GM21529 (cell line): ENCODE measurements at regions not wholly inside any gene's neighbourhood (a gene's known extent, or its start where the extent isn't known, plus 50 kb on each side); places are given as distances from the start of the nearest gene placed in this dataset.
"Not testable (repeated sequence)": the region's sequence is repeated elsewhere in the genome, so short reads cannot be mapped to it uniquely, and the experiment has no call there.

ENCODE experiments used
- ATAC-seq: cut with Tn5 transposase; IDR thresholded peaks from one replicate; pipeline ENCODE4 v1.9.1; 2021; ENCODE audit not compliant: unreplicated experiment

GRCh38 chr15:22196423-22196822 is 116.1 kb downstream of the OR4M2 start:
- not testable (repeated sequence) for ATAC-seq

- not testable (repeated sequence) for ATAC-seq
Measured at GRCh38 chr15:22200417-22200816, 120.1 kb downstream of the OR4M2 start.

DNA sequence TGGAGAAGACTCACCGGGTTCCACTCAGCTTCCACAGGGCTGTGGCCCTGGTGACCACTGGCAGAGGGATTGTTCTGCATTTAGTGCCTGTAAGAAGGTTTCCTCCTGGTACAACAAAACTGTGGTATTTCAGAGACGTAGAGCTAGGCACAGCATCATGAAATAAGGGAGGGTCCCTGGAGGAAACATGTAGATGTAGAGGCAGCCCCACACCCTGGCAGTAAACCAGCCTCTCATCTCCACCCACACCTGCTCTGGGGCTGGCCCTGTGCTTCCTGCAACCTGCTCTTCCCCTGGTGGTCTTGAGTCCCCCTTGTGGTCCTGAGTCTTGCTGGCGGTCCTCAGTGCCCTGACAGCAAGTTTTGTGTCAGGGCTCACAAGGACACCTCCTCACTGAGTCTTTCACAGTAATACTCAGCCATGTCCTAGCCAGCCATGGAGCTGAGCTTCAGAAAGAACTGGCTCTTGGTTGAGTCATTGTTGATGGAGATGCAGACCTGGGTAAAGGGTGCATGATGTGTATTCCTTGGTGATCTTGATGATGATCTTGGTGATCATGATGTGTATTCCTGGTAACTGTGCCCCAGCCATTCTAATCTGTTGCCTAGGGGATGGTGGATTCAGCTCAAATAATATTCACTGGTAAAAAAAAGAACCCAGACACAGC is 121.8 kb downstream of the OR4M2 start:
- ATAC-seq, result not testable (repeated sequence)

DNA sequence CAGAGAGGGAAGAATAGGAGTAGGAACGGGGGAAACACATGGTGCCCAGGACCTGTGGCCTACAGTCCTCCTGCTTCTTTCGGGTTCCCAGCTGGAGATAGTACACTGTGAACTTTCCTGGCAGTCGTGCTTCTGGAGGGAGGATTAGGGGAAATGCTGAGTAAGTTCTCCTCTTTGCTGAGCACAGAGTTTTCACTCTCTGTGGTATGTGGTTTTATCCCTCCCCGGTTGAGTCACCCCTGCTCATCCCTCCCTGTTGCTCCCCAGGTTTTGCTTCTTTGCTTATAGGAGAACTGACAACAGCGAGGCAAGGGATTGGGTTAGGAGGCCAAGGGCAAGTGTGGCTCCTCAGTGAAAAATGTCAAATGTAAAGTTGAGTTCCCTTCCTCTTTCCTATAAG is 122.9 kb downstream of the OR4M2 start:
- ATAC-seq, result not testable (repeated sequence)

GRCh38 chr15:22209086-22209485 is 128.8 kb downstream of the OR4M2 start:
- ATAC-seq, result not testable (repeated sequence)

- ATAC-seq, result not testable (repeated sequence)
Measured at GRCh38 chr15:22222596-22222995, 142.3 kb downstream of the OR4M2 start.

- ATAC-seq, result no peak
Measured at GRCh38 chr15:22224241-22224671, 143.9 kb downstream of the OR4M2 start.

DNA sequence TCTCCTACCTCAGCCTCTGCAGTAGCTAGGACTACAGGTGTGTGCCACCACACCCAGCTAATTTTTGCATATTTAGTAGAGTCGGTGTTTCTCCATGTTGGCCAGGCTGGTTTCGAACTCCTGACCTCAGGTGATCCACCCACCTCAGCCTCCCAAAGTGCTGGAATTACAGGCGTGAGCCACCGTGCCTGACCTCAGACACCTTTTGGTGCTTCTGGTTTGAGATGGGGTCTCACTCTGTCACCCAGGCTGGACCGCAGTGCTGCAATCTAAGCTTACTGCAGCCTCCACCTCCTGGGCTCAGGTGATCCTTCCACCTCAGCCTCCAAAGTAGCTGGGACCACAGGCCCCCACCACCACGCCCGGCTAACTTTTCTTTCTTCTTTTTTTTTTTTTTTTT is 144.6 kb downstream of the OR4M2 start:
- ATAC-seq, result not testable (repeated sequence)

- no peak for ATAC-seq
Measured at GRCh38 chr15:22226034-22226790, 145.9 kb downstream of the OR4M2 start.

DNA sequence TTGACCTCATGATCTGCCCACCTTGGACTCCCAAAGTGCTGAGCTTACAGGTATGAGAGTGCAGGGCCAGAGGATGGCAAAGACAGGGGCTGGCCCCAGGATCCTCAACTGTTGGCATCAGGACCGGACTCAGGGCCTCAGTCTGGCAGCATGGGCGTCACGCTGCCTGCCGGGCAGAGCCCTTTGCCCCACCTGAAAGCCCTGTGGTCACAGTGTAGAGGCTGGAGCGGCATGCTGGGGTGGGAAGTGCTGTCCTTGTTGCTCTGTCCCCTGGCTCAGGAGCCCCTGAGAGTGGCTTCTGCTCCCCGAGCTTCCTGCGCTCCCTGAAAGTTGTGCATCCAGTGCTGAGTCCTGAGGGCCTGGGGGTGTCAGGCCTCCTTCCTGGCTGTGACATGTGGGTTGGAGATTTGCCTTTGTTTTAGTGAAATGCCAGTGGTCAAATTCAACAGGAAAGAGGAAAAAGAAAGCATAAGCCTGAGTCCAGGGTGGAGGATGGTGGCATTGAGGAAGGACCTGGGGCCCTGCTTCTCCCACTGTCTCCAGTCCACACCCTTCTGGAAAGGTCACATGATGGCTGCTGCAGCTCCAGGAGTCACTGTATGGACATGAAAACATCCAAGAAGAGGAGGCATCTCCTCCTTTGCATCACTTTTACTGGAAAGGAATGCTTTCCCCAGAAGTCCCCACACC is 147.2 kb downstream of the OR4M2 start:
- ATAC-seq, result no peak

DNA sequence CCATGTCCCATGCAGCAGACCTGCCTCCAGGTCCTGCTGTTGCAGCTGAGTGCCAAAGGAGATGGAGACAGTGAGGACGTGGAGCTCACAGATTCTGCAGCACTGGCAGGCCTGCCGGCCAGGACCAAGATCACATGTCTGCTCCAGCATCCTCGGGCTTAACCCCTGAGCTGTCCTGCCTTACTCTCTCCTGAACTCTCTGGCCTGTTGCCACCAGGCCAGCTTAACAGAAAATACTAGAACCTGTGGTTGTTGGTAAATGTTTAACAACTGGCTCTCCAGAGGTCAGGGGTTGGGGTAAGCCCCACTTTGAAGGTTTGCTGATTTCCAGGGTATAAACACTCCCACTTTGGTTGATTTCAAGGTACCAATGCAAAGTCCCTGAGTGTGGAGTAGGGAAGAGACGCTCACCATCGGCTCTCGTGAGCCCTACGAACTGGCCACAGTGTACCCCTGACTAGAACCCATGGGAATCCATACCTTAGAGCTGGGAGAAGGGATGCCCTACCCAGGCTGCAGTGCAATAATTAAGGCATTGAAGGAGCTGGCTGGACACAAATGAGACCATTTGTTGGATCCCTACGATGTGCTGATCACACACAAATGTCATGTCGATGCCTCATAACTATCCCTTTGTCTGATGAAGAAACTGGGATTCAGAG is 147.9 kb downstream of the OR4M2 start:
- ATAC-seq, result no peak

- no peak for ATAC-seq
Measured at GRCh38 chr15:22229990-22230819, 149.9 kb downstream of the OR4M2 start.

- no peak for ATAC-seq
Measured at GRCh38 chr15:22231603-22232002, 151.3 kb downstream of the OR4M2 start.

- no peak for ATAC-seq
Measured at GRCh38 chr15:22232675-22233074, 152.3 kb downstream of the OR4M2 start.

DNA sequence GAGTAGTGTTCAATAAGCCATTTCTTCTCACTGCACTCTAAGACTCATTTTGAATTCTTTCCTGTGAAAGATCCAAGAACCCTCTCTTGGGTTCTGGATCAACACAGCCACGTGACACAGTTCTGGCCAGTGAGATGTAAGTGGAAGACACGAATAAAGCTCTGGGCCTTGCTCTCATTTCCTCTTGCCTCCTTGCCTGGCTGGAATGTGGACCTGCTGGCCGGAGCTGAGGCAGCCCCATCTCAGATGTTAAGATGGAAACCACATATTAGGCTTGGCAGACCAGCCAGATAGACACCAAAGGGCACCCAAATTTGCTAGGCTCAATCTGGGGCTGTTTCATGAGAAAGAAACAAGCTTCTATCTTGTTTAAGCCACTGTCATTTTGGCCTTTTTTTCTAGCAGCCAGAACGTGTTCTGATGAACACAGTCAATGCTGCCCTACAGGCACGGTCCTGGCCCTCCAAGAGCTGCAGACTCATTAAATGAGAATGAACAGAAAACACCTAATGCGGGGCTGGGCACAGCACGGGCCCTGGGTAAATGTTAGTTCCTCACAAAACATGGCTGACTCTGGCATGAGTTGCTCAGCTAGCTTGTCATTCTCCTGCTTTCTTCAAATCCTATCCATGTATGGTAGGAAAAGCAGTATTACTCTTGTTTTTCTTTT is 155.1 kb downstream of the OR4M2 start:
- ATAC-seq, result not testable (repeated sequence)

DNA sequence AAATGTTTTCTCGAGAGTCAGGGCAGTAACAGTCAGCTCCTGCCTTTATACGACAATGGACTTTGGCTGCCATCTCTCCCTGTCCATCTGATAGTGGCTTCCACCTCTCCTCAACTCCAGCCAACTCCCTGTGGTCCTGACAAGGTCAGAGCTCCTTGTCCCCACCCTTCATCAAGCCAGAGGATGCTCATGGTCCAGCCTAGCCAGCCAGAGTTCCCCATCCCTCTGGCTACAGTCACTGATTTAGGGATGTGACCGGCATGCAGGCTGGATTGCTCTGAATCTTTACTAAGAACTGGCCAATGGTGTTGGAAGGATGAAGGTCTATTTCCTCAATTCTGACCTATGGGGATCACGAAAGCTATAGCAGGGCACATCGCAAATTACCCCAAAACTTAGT is 156.1 kb downstream of the OR4M2 start:
- ATAC-seq, result no peak

GRCh38 chr15:22237891-22238275 is 157.6 kb downstream of the OR4M2 start:
- no peak for ATAC-seq

DNA sequence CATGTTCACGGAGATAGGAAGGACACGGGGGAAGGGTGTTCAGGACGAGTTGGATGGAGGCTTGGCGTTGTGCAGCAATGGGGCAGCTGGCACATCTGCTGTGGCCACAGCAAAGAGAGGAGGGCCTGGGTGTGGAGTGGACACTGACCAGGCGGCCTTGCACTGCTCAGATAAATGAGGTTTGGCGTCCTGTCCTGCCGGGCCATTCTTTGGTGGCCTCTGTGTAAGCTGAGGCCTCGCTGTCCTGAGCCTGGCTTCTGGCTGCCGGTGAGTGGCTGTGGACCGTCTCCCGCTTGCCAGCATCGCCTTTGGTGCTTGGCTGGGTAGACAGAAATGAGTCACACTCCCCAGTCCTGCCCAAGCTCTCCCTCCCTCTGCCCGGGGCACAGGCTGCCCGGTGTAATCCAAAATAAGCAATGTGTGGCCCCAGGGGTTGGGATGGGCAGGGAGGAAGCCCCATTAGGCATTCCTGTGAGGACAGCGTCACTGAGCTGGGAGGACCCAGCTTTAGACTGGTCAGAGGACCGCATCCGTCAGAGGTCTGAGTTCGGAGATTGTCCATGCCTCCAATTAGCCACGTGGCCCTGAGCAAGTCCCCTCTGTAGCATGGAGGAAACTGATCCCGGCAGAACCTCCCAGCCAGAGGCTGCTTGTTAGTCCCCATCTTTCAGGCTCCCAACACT is 158.1 kb downstream of the OR4M2 start:
- not testable (repeated sequence) for ATAC-seq
